ENCODE measurements at regions not wholly inside any gene's neighbourhood (a gene's known extent, or its start where the extent isn't known, plus 50 kb on each side); places are given as distances from the start of the nearest gene placed in this dataset.

DNA sequence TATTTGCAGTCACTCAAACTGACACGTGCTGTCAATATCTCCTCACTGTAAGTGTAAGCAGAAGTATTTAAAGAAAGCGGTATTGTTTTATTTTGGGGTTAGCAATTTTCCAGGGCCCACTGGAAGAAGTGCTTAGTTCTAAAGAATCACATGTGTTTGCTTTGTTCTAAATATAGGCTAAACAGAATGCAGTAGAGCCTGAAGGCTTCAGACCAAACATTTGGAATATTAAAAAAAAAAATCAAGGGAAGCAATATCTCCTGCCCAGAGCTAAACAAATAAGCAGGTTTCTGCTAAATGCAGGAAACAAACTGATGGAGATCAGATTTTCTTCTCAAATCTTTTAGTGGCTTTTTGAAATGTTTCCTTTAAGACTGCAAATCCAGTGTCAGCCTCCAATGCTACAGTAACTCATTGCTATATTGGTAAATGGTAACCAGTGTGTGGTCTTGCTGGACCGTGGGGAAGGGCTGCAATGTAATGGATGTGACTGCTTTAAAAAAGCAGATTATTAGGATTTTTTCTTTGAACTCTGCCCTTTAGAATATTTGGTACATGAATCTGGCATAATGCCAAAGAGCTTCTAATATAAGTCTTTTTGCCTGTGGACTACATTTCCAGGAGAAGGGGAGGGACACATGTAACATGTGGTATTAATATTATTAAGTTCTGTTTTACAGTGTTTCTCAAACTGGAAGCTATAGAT is 317.1 kb upstream of the FERMT1 start:
- TF ChIP-seq, protein P1, sequence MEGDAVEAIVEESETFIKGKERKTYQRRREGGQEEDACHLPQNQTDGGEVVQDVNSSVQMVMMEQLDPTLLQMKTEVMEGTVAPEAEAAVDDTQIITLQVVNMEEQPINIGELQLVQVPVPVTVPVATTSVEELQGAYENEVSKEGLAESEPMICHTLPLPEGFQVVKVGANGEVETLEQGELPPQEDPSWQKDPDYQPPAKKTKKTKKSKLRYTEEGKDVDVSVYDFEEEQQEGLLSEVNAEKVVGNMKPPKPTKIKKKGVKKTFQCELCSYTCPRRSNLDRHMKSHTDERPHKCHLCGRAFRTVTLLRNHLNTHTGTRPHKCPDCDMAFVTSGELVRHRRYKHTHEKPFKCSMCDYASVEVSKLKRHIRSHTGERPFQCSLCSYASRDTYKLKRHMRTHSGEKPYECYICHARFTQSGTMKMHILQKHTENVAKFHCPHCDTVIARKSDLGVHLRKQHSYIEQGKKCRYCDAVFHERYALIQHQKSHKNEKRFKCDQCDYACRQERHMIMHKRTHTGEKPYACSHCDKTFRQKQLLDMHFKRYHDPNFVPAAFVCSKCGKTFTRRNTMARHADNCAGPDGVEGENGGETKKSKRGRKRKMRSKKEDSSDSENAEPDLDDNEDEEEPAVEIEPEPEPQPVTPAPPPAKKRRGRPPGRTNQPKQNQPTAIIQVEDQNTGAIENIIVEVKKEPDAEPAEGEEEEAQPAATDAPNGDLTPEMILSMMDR (IDR thresholded peaks at IDR 0.05): no peak
- TF ChIP-seq RFX5 (IDR thresholded peaks at IDR 0.05; ENCODE audit: low read length) (no peak), EP300 (IDR thresholded peaks at IDR 0.05; ENCODE audit: borderline replicate concordance in 1 of 2, low read depth in 1 of 2, low read length in 1 of 2) (no peak), POLR2AphosphoS5 (IDR thresholded peaks at IDR 0.05; ENCODE audit: low read depth, low read length) (no peak), RAD21 (IDR thresholded peaks at IDR 0.05; ENCODE audit: low read length) (no peak)

Data from SK-N-SH (cell line).